GM12878 (cell line): ENCODE measurements at regions not wholly inside any gene's neighbourhood (a gene's known extent, or its start where the extent isn't known, plus 50 kb on each side); places are given as distances from the start of the nearest gene placed in this dataset.

ENCODE experiments used
- ATF2 ChIP-seq: IDR thresholded peaks from 2 replicates; pipeline ENCODE4 v1.6.1; 2012; ENCODE audit warnings: low read length, inconsistent platforms
- CEBPZ ChIP-seq: fragments of 150-350 bp; IDR thresholded peaks from 2 replicates; pipeline ENCODE4 v1.6.1; 2016; ENCODE audit warnings: low read depth, low read length
- CHD2 ChIP-seq: IDR thresholded peaks from 2 replicates; pipeline ENCODE4 v1.6.1; 2011; ENCODE audit warnings: low read depth, low read length, improper control_type of control experiment, borderline replicate concordance
- DPF2 ChIP-seq: fragments of 450-650 bp; IDR thresholded peaks from 2 replicates; pipeline ENCODE4 v1.6.1; 2017; ENCODE audit warnings: mild to moderate bottlenecking
- GABPA ChIP-seq: IDR thresholded peaks from 2 replicates; pipeline ENCODE4 v1.6.1; 2014; ENCODE audit warnings: antibody characterized with exemption, low read depth, mild to moderate bottlenecking, inconsistent platforms
- MEF2B ChIP-seq: fragments of 450-650 bp; IDR thresholded peaks from 2 replicates; pipeline ENCODE4 v1.6.1; 2018; ENCODE audit warnings: mild to moderate bottlenecking, moderate library complexity; ENCODE audit not compliant: partially characterized antibody, poor library complexity, severe bottlenecking
- MXI1 ChIP-seq: fragments of 150-350 bp; IDR thresholded peaks from 2 replicates; pipeline ENCODE4 v1.6.1; 2011; ENCODE audit warnings: low read depth, mild to moderate bottlenecking, inconsistent platforms, low read length, improper control_type of control experiment
- MYB ChIP-seq: fragments of 150-350 bp; IDR thresholded peaks from 2 replicates; pipeline ENCODE4 v1.6.1; 2014; ENCODE audit warnings: mild to moderate bottlenecking, low read depth, low read length, borderline replicate concordance
- NFXL1 ChIP-seq: fragments of 450-650 bp; IDR thresholded peaks from 2 replicates; pipeline ENCODE4 v1.6.1; 2017; ENCODE audit warnings: antibody characterized with exemption, mild to moderate bottlenecking, borderline replicate concordance
- NRF1 ChIP-seq: conservative IDR thresholded peaks from 2 replicates; pipeline ENCODE4 v1.6.1; 2011; ENCODE audit warnings: mild to moderate bottlenecking, low read depth, low read length, improper control_type of control experiment
- PAX5 ChIP-seq: IDR thresholded peaks from 2 replicates; pipeline ENCODE4 v1.6.1; 2011; ENCODE audit warnings: low read depth, low read length, borderline replicate concordance
- PML ChIP-seq: IDR thresholded peaks from 2 replicates; pipeline ENCODE4 v1.6.1; 2012; ENCODE audit warnings: low read length, inconsistent platforms
- RB1 ChIP-seq: fragments of 450-650 bp; formaldehyde crosslinking; IDR thresholded peaks from 2 replicates; pipeline ENCODE4 v1.6.1; 2017; ENCODE audit warnings: mild to moderate bottlenecking, borderline replicate concordance
- RELB ChIP-seq: fragments of 450-650 bp; IDR thresholded peaks from 2 replicates; pipeline ENCODE4 v1.6.1; 2017; ENCODE audit warnings: low read depth, mild to moderate bottlenecking, moderate library complexity
- RFX5 ChIP-seq: IDR thresholded peaks from 2 replicates; pipeline ENCODE4 v1.6.1; 2011; ENCODE audit warnings: low read depth, low read length, improper control_type of control experiment
- SIX5 ChIP-seq: IDR thresholded peaks from 2 replicates; pipeline ENCODE4 v1.6.1; 2011; ENCODE audit warnings: mild to moderate bottlenecking, low read depth, low read length, moderate library complexity; ENCODE audit not compliant: severe bottlenecking
- USF2 ChIP-seq: IDR thresholded peaks from 2 replicates; pipeline ENCODE4 v1.6.1; 2011; ENCODE audit warnings: low read depth, low read length, improper control_type of control experiment, borderline replicate concordance
- ZBTB40 ChIP-seq: fragments of 450-650 bp; IDR thresholded peaks from 2 replicates; pipeline ENCODE4 v1.6.1; 2016; ENCODE audit warnings: mild to moderate bottlenecking, moderate library complexity, borderline replicate concordance
- ZNF384 ChIP-seq: IDR thresholded peaks from 2 replicates; pipeline ENCODE4 v1.6.1; 2012; ENCODE audit warnings: low read depth, mild to moderate bottlenecking, low read length, improper control_type of control experiment, borderline replicate concordance
- ZNF622 ChIP-seq: fragments of 450-650 bp; IDR thresholded peaks from 2 replicates; pipeline ENCODE4 v1.6.1; 2017; ENCODE audit warnings: mild to moderate bottlenecking, inconsistent platforms

GRCh38 chr3:46095307-46095706 is 68.0 kb upstream of the XCR1 start (continued):
- TF ChIP-seq MEF2B (no peak), MXI1 (no peak), MYB (no peak), NFXL1 (no peak), ZBTB40 (no peak), RELB (peak; percentile 70; the same call in 1 of the 2 replicates), NRF1 (no peak), ATF2 (peak; percentile 73; the same call in 1 of the 2 replicates), ZNF384 (peak; percentile 41; the same call in 1 of the 2 replicates), USF2 (no peak), SIX5 (no peak), PML (no peak), CEBPZ (no peak), CHD2 (no peak), GABPA (no peak), ZNF622 (no peak), RB1 (no peak), DPF2 (0 out of 2 replicates have a peak, but pooled peaks have one; percentile 40), RFX5 (no peak), PAX5 (peak; percentile 77)
